Loucy (cell line): ENCODE measurements at regions not wholly inside any gene's neighbourhood (a gene's known extent, or its start where the extent isn't known, plus 50 kb on each side); places are given as distances from the start of the nearest gene placed in this dataset.

Source experiments
- H2AFZ ChIP-seq: fragments of 200-600 bp; sonication (generic); 2 replicates; pipeline ENCODE4 v1.6.0; 2016; ENCODE audit warnings: antibody characterized with exemption, mild to moderate bottlenecking, low read length, moderate library complexity
- H3F3A ChIP-seq: fragments of 200-600 bp; 2 replicates; pipeline ENCODE4 v1.6.0; 2016; ENCODE audit warnings: antibody characterized with exemption, low read depth, mild to moderate bottlenecking
- H3K27me3 ChIP-seq: fragments of 200-600 bp; sonication (generic); 2 replicates; pipeline ENCODE4 v1.6.1; 2014; ENCODE audit warnings: low read length, mild to moderate bottlenecking; ENCODE audit not compliant: insufficient read depth, poor library complexity, severe bottlenecking
- H3K36me3 ChIP-seq: fragments of 200-600 bp; sonication (generic); 2 replicates; pipeline ENCODE4 v1.6.1; 2016; ENCODE audit warnings: low read length; ENCODE audit not compliant: insufficient read depth
- H3K4me1 ChIP-seq: fragments of 200-600 bp; sonication (generic); 2 replicates; pipeline ENCODE4 v1.5.1; 2014; ENCODE audit warnings: low read length, mild to moderate bottlenecking; ENCODE audit not compliant: insufficient read depth, poor library complexity, severe bottlenecking
- H3K4me2 ChIP-seq: fragments of 200-600 bp; sonication (generic); 2 replicates; pipeline ENCODE4 v1.6.0; 2014; ENCODE audit warnings: antibody characterized with exemption, low read length, low read depth, mild to moderate bottlenecking; ENCODE audit not compliant: poor library complexity, severe bottlenecking
- H3K4me3 ChIP-seq: fragments of 200-600 bp; sonication (generic); 2 replicates; pipeline ENCODE4 v1.5.1; 2014; ENCODE audit warnings: low read length, mild to moderate bottlenecking, mixed read lengths; ENCODE audit not compliant: poor library complexity, severe bottlenecking
- H3K79me2 ChIP-seq: fragments of 200-600 bp; sonication (generic); 2 replicates; pipeline ENCODE4 v1.6.1; 2014; ENCODE audit warnings: low read length; ENCODE audit not compliant: insufficient read depth
- H3K9ac ChIP-seq: fragments of 200-600 bp; sonication (generic); 2 replicates; pipeline ENCODE4 v1.6.0; 2014; ENCODE audit warnings: mild to moderate bottlenecking, low read depth, low read length, moderate library complexity; ENCODE audit not compliant: poor library complexity, severe bottlenecking
- H3K9me2 ChIP-seq: fragments of 200-600 bp; sonication (generic); replicated peaks from 2 replicates; pipeline ENCODE4 v1.6.1; 2016; ENCODE audit warnings: low read depth, low read length, mixed read lengths
- H3K9me3 ChIP-seq: fragments of 200-600 bp; sonication (generic); 2 replicates; pipeline ENCODE4 v1.6.1; 2014; ENCODE audit warnings: mild to moderate bottlenecking, antibody characterized with exemption, low read length, low read depth; ENCODE audit not compliant: insufficient read depth
- H4K20me1 ChIP-seq: fragments of 200-600 bp; sonication (generic); 2 replicates; pipeline ENCODE4 v1.6.0; 2014; ENCODE audit warnings: antibody characterized with exemption, low read length, mild to moderate bottlenecking; ENCODE audit not compliant: insufficient read depth, poor library complexity, severe bottlenecking
- CTCF ChIP-seq: fragments of 200-600 bp; sonication (generic); conservative IDR thresholded peaks from 2 replicates; pipeline ENCODE4 v1.5.1; 2014; ENCODE audit warnings: mild to moderate bottlenecking, antibody characterized with exemption, low read length
- EZH2phosphoT487 ChIP-seq: fragments of 200-600 bp; IDR thresholded peaks from 2 replicates; pipeline ENCODE4 v1.6.1; 2018; ENCODE audit warnings: antibody characterized with exemption, mild to moderate bottlenecking, moderate library complexity, borderline replicate concordance

DNA sequence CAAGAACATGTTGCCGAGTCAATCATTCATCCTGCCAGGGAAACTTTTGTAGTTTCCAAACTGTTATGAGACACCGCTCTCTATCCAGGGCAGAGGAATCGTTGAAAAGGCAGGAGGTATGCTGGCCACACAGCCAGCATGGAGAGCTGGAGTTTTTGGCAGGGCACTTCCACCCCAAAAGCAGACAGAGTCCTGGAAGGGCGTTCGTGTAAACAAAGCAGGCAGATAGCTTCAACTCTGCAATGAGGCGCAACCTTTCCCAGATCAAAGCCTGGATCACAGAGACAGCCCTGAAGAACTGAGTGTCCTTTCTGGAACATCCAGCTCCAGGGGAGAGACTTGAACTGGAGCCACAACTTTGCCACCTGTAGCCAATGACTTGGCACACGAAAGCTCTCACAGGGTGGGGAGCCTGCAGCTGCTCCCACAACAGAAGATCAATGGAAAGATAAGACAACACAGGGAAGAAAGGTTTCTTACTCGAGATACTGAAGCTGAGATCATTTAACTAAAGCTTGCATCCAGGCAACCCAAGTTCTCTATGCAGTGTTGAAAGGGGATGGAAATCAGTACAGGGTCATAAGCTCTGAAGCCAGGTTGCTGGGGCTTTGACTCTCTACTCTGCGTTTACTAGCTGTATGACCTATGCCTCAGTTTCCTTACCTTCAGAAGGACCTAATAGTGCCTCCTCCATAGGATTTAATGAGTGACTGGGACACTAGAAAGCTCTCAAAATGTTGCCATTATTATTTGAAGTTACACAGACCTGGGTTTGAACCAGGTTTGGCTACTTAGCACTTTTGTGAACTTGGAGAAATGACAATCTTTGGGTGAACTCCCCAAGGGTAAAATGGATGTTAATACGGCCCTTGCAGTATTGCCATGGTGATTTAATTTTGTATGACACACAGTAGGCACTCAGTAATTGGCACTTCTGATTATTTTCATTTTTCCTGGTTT lies 434.8 kb upstream of the NPVF start:
- no peak overlapping the region for H3K9ac ChIP-seq
- no peak for TF ChIP-seq EZH2phosphoT487
- TF ChIP-seq CTCF: no peak
- no peaks in the 10 kb centered on the region for H3K9me2 ChIP-seq
- H3K4me2 ChIP-seq: no peak overlapping the region
- H3K4me3 ChIP-seq: no peak overlapping the region
- H3F3A ChIP-seq: no peaks in the 10 kb centered on the region
- H3K27me3 ChIP-seq: no peaks in the 10 kb centered on the region
- H3K4me1 ChIP-seq: no peaks in the 10 kb centered on the region
- H4K20me1 ChIP-seq: no peaks in the 10 kb centered on the region
- no peak overlapping the region for H2AFZ ChIP-seq
- H3K36me3 ChIP-seq: no peaks in the 10 kb centered on the region
- H3K9me3 ChIP-seq: no peaks in the 10 kb centered on the region
- no peaks in the 10 kb centered on the region for H3K79me2 ChIP-seq

DNA sequence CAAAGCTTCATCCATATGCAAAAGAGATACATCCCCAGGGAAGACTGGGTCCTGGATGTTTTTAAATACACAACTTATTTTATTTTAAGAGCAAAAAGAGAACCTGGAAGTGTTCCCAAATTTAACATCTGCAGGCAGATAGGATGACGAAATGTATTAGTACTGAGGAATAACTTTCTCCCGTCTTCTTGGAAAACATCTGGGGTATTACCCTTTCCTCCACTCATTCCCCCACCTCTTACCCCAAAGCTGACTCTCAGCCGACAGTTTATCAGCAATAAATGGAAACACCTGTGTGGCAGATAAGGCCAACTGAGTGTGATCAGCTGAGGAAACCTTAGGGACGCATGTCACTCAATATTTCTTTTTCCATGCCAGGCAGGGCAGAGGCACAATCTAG lies 435.6 kb upstream of the NPVF start:
- no peak overlapping the region for H3K4me3 ChIP-seq
- no peaks in the 10 kb centered on the region for H3K27me3 ChIP-seq
- H3K9me3 ChIP-seq: no peaks in the 10 kb centered on the region
- H3K9ac ChIP-seq: no peak overlapping the region
- H3K9me2 ChIP-seq: no peaks in the 10 kb centered on the region
- H4K20me1 ChIP-seq: no peaks in the 10 kb centered on the region
- H3K4me2 ChIP-seq: no peak overlapping the region
- H3F3A ChIP-seq: no peaks in the 10 kb centered on the region
- no peaks in the 10 kb centered on the region for H3K36me3 ChIP-seq
- H3K4me1 ChIP-seq: no peaks in the 10 kb centered on the region
- TF ChIP-seq CTCF (no peak), EZH2phosphoT487 (no peak)
- no peak overlapping the region for H2AFZ ChIP-seq
- H3K79me2 ChIP-seq: no peaks in the 10 kb centered on the region

GRCh38 chr7:25664593-25664992 lies 436.3 kb upstream of the NPVF start:
- H3K9ac ChIP-seq: no peak overlapping the region
- TF ChIP-seq CTCF (no peak), EZH2phosphoT487 (no peak)
- H3K9me3 ChIP-seq: no peaks in the 10 kb centered on the region
- no peak overlapping the region for H3K4me2 ChIP-seq
- no peaks in the 10 kb centered on the region for H3K27me3 ChIP-seq
- H3K4me1 ChIP-seq: no peaks in the 10 kb centered on the region
- H3K4me3 ChIP-seq: no peak overlapping the region
- no peaks in the 10 kb centered on the region for H3F3A ChIP-seq
- H3K79me2 ChIP-seq: no peaks in the 10 kb centered on the region
- H2AFZ ChIP-seq: no peak overlapping the region
- H3K36me3 ChIP-seq: no peaks in the 10 kb centered on the region
- H3K9me2 ChIP-seq: no peaks in the 10 kb centered on the region
- no peaks in the 10 kb centered on the region for H4K20me1 ChIP-seq
